GM18951 (cell line): ENCODE measurements at regions not wholly inside any gene's neighbourhood (a gene's known extent, or its start where the extent isn't known, plus 50 kb on each side); places are given as distances from the start of the nearest gene placed in this dataset.

ENCODE experiments used
- POLR2A ChIP-seq: IDR thresholded peaks from 4 replicates; pipeline ENCODE4 v1.6.1; 2011; ENCODE audit warnings: mild to moderate bottlenecking; ENCODE audit not compliant: insufficient read length, insufficient read depth; ENCODE audit errors: extremely low read depth
- in situ Hi-C: fragments of 300-500 bp; cut with MboI; formaldehyde crosslinking; loops from one replicate; pipeline ENCODE4 v1.12.0; 2022; ENCODE audit warnings: low sequenced_read_pairs, mixed read lengths, inconsistent platforms; ENCODE audit not compliant: unreplicated experiment

GRCh38 chr17:77700165-77700881 is 258.2 kb upstream of the TNRC6C start:
- in situ Hi-C loops, result no loop called here
- no peak for TF ChIP-seq POLR2A

GRCh38 chr17:77701996-77702395 is 256.5 kb upstream of the TNRC6C start:
- in situ Hi-C loops, result no loop called here
- TF ChIP-seq POLR2A, result no peak

- in situ Hi-C loops, result no loop called here
- TF ChIP-seq POLR2A, result no peak
Observed at GRCh38 chr17:77704048-77704815, 254.3 kb upstream of the TNRC6C start.

GRCh38 chr17:77706938-77707337 is 251.6 kb upstream of the TNRC6C start:
- TF ChIP-seq POLR2A, result no peak
- in situ Hi-C loops, result no loop called here

- TF ChIP-seq POLR2A, result no peak
- in situ Hi-C loops, result no loop called here
Observed at GRCh38 chr17:77707546-77707945, 251.0 kb upstream of the TNRC6C start.

- TF ChIP-seq POLR2A, result no peak
- in situ Hi-C loops, result no loop called here
Observed at GRCh38 chr17:77708049-77708448, 250.5 kb upstream of the TNRC6C start.

- TF ChIP-seq POLR2A, result no peak
Observed at GRCh38 chr17:77708936-77709335, 249.6 kb upstream of the TNRC6C start.

GRCh38 chr17:77709594-77709993 is 248.9 kb upstream of the TNRC6C start:
- no peak for TF ChIP-seq POLR2A
- in situ Hi-C loops, result no loop called here

More at GRCh38 chr17:77708936-77709335, 249.6 kb upstream of the TNRC6C start:
- in situ Hi-C loops, result no loop called here

- in situ Hi-C loops, result no loop called here
- TF ChIP-seq POLR2A, result no peak
Observed at GRCh38 chr17:77712578-77712977, 245.9 kb upstream of the TNRC6C start.

GRCh38 chr17:77716289-77716926 is 242.1 kb upstream of the TNRC6C start:
- in situ Hi-C loops, result no loop called here
- TF ChIP-seq POLR2A, result no peak

- TF ChIP-seq POLR2A, result no peak
- in situ Hi-C loops, result no loop called here
Observed at GRCh38 chr17:77717941-77718668, 240.4 kb upstream of the TNRC6C start.

GRCh38 chr17:77718669-77718961 is 239.9 kb upstream of the TNRC6C start:
- in situ Hi-C loops, result no loop called here
- TF ChIP-seq POLR2A, result no peak

- TF ChIP-seq POLR2A, result no peak
- in situ Hi-C loops, result no loop called here
Observed at GRCh38 chr17:77719806-77720205, 238.7 kb upstream of the TNRC6C start.

GRCh38 chr17:77720946-77721845 is 237.3 kb upstream of the TNRC6C start:
- no peak for TF ChIP-seq POLR2A
- in situ Hi-C loops, result no loop called here
